ENCODE measurements at regions not wholly inside any gene's neighbourhood (a gene's known extent, or its start where the extent isn't known, plus 50 kb on each side); places are given as distances from the start of the nearest gene placed in this dataset.

DNA sequence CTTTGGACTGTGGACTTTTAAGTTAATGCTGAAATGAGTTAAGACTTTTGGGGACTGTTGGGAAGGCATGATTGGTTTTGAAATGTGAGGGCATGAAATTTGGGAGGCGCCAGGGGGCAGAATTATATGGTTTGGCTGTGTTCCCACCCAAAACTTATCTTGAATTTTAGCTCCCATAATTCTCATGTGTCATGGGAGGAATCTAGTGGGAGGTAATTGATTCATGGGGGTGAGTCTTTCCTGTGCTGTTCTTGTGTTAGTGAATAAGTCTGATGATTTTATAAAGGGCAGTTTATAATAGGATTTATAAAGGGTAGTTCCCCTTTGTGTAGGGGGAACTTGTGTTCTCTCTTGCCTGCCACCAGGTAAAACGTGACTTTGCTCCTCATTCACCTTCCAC, 235.5 kb upstream of the CDH18 start:
- no peak for DNase-seq
- Histone ChIP-seq H3K9me3 (no peaks in the 10 kb centered on the region), H3K4me1 (no peaks in the 10 kb centered on the region), H3K36me3 (replicated peaks in 1 of 2; ENCODE audit: insufficient read depth in 1 of 2, low read depth in 2 of 2) (no peaks in the 10 kb centered on the region), H3K27ac (no peak overlapping the region), H3K4me3 (no peak overlapping the region), H3K27me3 (no peaks in the 10 kb centered on the region)
- WGBS, 2 donors, result 68 to 69% methylated on average over 2 of the region's 2 CpGs
- TF ChIP-seq POLR2A (IDR thresholded peaks at IDR 0.05), result no peak
- TF ChIP-seq, protein P1, sequence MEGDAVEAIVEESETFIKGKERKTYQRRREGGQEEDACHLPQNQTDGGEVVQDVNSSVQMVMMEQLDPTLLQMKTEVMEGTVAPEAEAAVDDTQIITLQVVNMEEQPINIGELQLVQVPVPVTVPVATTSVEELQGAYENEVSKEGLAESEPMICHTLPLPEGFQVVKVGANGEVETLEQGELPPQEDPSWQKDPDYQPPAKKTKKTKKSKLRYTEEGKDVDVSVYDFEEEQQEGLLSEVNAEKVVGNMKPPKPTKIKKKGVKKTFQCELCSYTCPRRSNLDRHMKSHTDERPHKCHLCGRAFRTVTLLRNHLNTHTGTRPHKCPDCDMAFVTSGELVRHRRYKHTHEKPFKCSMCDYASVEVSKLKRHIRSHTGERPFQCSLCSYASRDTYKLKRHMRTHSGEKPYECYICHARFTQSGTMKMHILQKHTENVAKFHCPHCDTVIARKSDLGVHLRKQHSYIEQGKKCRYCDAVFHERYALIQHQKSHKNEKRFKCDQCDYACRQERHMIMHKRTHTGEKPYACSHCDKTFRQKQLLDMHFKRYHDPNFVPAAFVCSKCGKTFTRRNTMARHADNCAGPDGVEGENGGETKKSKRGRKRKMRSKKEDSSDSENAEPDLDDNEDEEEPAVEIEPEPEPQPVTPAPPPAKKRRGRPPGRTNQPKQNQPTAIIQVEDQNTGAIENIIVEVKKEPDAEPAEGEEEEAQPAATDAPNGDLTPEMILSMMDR (IDR thresholded peaks at IDR 0.05), result no peak
- no peak for ATAC-seq
- intact Hi-C loops (cut with DNase I), result no loop called here

DNA sequence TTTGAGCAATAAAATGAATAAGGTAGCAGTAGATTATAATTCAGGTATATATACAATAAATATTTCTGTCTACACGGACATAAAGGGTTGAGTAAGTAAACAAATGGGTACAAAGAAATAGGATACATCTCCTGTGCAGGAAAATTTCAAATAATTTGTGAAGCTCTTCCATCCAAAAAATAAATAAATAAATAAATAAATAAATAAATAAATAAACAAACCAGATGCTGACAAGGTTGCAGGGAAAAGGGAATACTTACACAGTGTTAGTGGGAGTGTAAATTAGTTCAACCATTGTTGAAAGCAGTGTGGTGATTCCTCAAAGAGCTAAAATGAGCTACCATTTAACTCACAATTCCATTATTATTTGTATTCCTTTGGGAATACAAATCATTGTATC, 227.3 kb upstream of the CDH18 start:
- no peak overlapping the region for H3K27ac ChIP-seq
- ATAC-seq (no peak), DNase-seq (no peak)
- intact Hi-C loops (cut with DNase I), result no loop called here
- H3K4me1 ChIP-seq, result no peaks in the 10 kb centered on the region
- H3K9me3 ChIP-seq, result no peaks in the 10 kb centered on the region
- 82 to 88% methylated on average over 1 of the region's 1 CpG for WGBS, 2 donors
- TF ChIP-seq, protein P1 (IDR thresholded peaks at IDR 0.05), result no peak
- no peak for TF ChIP-seq POLR2A (IDR thresholded peaks at IDR 0.05)
- no peaks in the 10 kb centered on the region for H3K27me3 ChIP-seq
- H3K4me3 ChIP-seq, result no peak overlapping the region
- no peaks in the 10 kb centered on the region for H3K36me3 ChIP-seq (replicated peaks in 1 of 2; ENCODE audit: insufficient read depth in 1 of 2, low read depth in 2 of 2)

- no peaks in the 10 kb centered on the region for H3K36me3 ChIP-seq (replicated peaks in 1 of 2; ENCODE audit: insufficient read depth in 1 of 2, low read depth in 2 of 2)
- intact Hi-C loops (cut with DNase I), result no loop called here
- DNase-seq (no peak), ATAC-seq (no peak)
- WGBS, 2 donors, result 81 to 89% methylated on average over 2 of the region's 2 CpGs
- H3K4me1 ChIP-seq, result no peaks in the 10 kb centered on the region
- no peaks in the 10 kb centered on the region for H3K9me3 ChIP-seq
- H3K27me3 ChIP-seq, result no peaks in the 10 kb centered on the region
- H3K4me3 ChIP-seq, result no peak overlapping the region
- H3K27ac ChIP-seq, result no peak overlapping the region
- TF ChIP-seq POLR2A (IDR thresholded peaks at IDR 0.05), result no peak
- TF ChIP-seq, protein P1 (IDR thresholded peaks at IDR 0.05), result no peak
Observed at GRCh38 chr5:20213803-20214202, 225.8 kb upstream of the CDH18 start.

- DNase-seq, result no peak
- TF ChIP-seq, protein P1 (IDR thresholded peaks at IDR 0.05), result no peak
- no peak for TF ChIP-seq POLR2A (IDR thresholded peaks at IDR 0.05)
- Histone ChIP-seq H3K27me3 (no peaks in the 10 kb centered on the region), H3K4me3 (no peak overlapping the region), H3K36me3 (replicated peaks in 1 of 2; ENCODE audit: insufficient read depth in 1 of 2, low read depth in 2 of 2) (no peaks in the 10 kb centered on the region), H3K4me1 (no peaks in the 10 kb centered on the region), H3K27ac (no peak overlapping the region), H3K9me3 (no peaks in the 10 kb centered on the region)
- intact Hi-C loops (cut with DNase I), result no loop called here
- no peak for ATAC-seq
Observed at GRCh38 chr5:20212701-20213100, 224.7 kb upstream of the CDH18 start.

DNA sequence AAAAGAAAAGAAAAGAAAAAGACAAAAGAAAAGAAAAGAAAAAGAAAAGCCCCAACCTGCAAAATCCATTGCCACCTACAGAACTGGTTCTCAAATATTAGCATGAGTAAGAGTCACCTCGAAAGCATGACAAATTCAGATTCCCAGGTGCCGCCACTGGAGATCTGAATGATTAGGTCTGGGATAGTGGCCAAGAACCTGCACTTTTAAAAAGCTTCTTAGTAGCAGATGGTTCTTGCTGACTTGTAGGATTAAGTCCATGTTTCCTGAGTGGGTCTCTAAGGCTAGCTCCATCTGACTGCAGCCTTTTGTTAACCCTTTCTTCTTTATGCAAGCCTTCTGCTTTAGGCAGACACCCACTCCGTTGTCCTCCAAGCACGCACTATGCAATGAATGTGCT, 178.5 kb upstream of the CDH18 start:
- no peaks in the 10 kb centered on the region for H3K27me3 ChIP-seq
- no peak overlapping the region for H3K27ac ChIP-seq
- peaks cover 5% of the 10 kb centered on the region for H3K4me1 ChIP-seq
- intact Hi-C loops (cut with DNase I), result no loop called here
- H3K36me3 ChIP-seq (replicated peaks in 1 of 2; ENCODE audit: insufficient read depth in 1 of 2, low read depth in 2 of 2), result no peaks in the 10 kb centered on the region
- no peak overlapping the region for H3K4me3 ChIP-seq
- WGBS, 2 donors, result 52 to 60% methylated on average over 4 of the region's 4 CpGs
- ATAC-seq (no peak), DNase-seq (no peak)
- no peak for TF ChIP-seq POLR2A (IDR thresholded peaks at IDR 0.05)
- TF ChIP-seq, protein P1 (IDR thresholded peaks at IDR 0.05), result no peak
- no peaks in the 10 kb centered on the region for H3K9me3 ChIP-seq
